H9 (cell line): ENCODE measurements at regions not wholly inside any gene's neighbourhood (a gene's known extent, or its start where the extent isn't known, plus 50 kb on each side); places are given as distances from the start of the nearest gene placed in this dataset.

Experiments
- DNase-seq: peaks from one replicate; pipeline ENCODE4 v3.0.0-alpha.2; 2017
- H2AFZ ChIP-seq: one replicate; pipeline ENCODE4 v1.6.1; 2013; ENCODE audit warnings: mild to moderate bottlenecking, low read length, control low read depth, moderate library complexity
- H2AK5ac ChIP-seq: 2 replicates; pipeline ENCODE4 v1.6.1; 2013; ENCODE audit warnings: low read length, control low read depth, mixed read lengths; ENCODE audit not compliant: insufficient read length
- H2BK120ac ChIP-seq: one replicate; pipeline ENCODE4 v1.6.1; 2013; ENCODE audit warnings: low read depth, mild to moderate bottlenecking, low read length, control low read depth, inconsistent platforms; ENCODE audit not compliant: poor library complexity, severe bottlenecking
- H2BK12ac ChIP-seq: 2 replicates; pipeline ENCODE4 v1.6.1; 2013; ENCODE audit warnings: low read length, control low read depth, mixed read lengths, low read depth; ENCODE audit not compliant: insufficient read length
- H2BK15ac ChIP-seq: 2 replicates; pipeline ENCODE4 v1.6.1; 2013; ENCODE audit warnings: low read depth, low read length, control low read depth
- H2BK20ac ChIP-seq: one replicate; pipeline ENCODE4 v1.6.1; 2013; ENCODE audit warnings: low read depth, mild to moderate bottlenecking, low read length, control low read depth, inconsistent platforms; ENCODE audit not compliant: poor library complexity, severe bottlenecking
- H2BK5ac ChIP-seq: 2 replicates; pipeline ENCODE4 v1.6.1; 2013; ENCODE audit warnings: low read length, control low read depth, mixed read lengths; ENCODE audit not compliant: insufficient read length
- H3K14ac ChIP-seq: 2 replicates; pipeline ENCODE4 v1.6.1; 2013; ENCODE audit warnings: low read length, control low read depth; ENCODE audit not compliant: insufficient read depth
- H3K18ac ChIP-seq: 2 replicates; pipeline ENCODE4 v1.6.1; 2013; ENCODE audit warnings: low read depth, mild to moderate bottlenecking, mixed read lengths, low read length, control low read depth; ENCODE audit not compliant: insufficient read length
- H3K23ac ChIP-seq: 2 replicates; pipeline ENCODE4 v1.6.1; 2013; ENCODE audit warnings: low read length, control low read depth, mixed read lengths, low read depth; ENCODE audit not compliant: insufficient read length
- H3K23me2 ChIP-seq: 2 replicates; pipeline ENCODE4 v1.6.1; 2013; ENCODE audit warnings: low read depth, mild to moderate bottlenecking, mixed read lengths, low read length, control low read depth; ENCODE audit not compliant: insufficient read length, poor library complexity, severe bottlenecking
- H3K27ac ChIP-seq: 2 replicates; pipeline ENCODE4 v1.5.1; 2013; ENCODE audit warnings: low read length, control low read depth, mixed read lengths, low read depth; ENCODE audit not compliant: insufficient read length
- H3K27me3 ChIP-seq: 2 replicates; pipeline ENCODE4 v1.6.1; 2013; ENCODE audit warnings: low read length, control low read depth, inconsistent platforms; ENCODE audit not compliant: insufficient read depth
- H3K4ac ChIP-seq: 2 replicates; pipeline ENCODE4 v1.6.1; 2013; ENCODE audit warnings: low read depth, mild to moderate bottlenecking, control low read depth, inconsistent platforms, low read length, moderate library complexity
- H3K4me1 ChIP-seq: 2 replicates; pipeline ENCODE4 v1.6.1; 2013; ENCODE audit warnings: low read length, control low read depth, inconsistent platforms; ENCODE audit not compliant: insufficient read depth
- H3K4me2 ChIP-seq: 2 replicates; pipeline ENCODE4 v1.6.1; 2013; ENCODE audit warnings: low read length, control low read depth, mixed read lengths; ENCODE audit not compliant: insufficient read length, insufficient read depth
- H3K56ac ChIP-seq: 2 replicates; pipeline ENCODE4 v1.6.1; 2013; ENCODE audit warnings: low read depth, mild to moderate bottlenecking, mixed read lengths, low read length, control low read depth; ENCODE audit not compliant: insufficient read length
- H3K79me1 ChIP-seq: 2 replicates; pipeline ENCODE4 v1.6.1; 2013; ENCODE audit warnings: low read depth, mild to moderate bottlenecking, moderate library complexity, low read length, control low read depth, inconsistent platforms; ENCODE audit not compliant: insufficient read depth, poor library complexity, severe bottlenecking
- H3K79me2 ChIP-seq: 2 replicates; pipeline ENCODE4 v1.6.1; 2013; ENCODE audit warnings: low read length, control low read depth, inconsistent platforms; ENCODE audit not compliant: insufficient read depth
- H3K9ac ChIP-seq: 2 replicates; pipeline ENCODE4 v1.6.1; 2013; ENCODE audit warnings: low read length, control low read depth, mixed read lengths; ENCODE audit not compliant: insufficient read length; ENCODE audit errors: extremely low read depth
- H3K9me3 ChIP-seq: one replicate; pipeline ENCODE4 v1.6.1; 2013; ENCODE audit warnings: low read depth, low read length, inconsistent platforms; ENCODE audit not compliant: control insufficient read depth
- H3T11ph ChIP-seq: one replicate; pipeline ENCODE4 v1.6.1; 2013; ENCODE audit warnings: mild to moderate bottlenecking, low read length, control low read depth, inconsistent platforms
- H4K20me1 ChIP-seq: one replicate; pipeline ENCODE4 v1.6.1; 2013; ENCODE audit not compliant: control insufficient read depth, insufficient read length, insufficient read depth
- H4K5ac ChIP-seq: 2 replicates; pipeline ENCODE4 v1.6.1; 2013; ENCODE audit warnings: low read depth, mild to moderate bottlenecking, mixed read lengths, low read length, control low read depth; ENCODE audit not compliant: insufficient read length
- H4K8ac ChIP-seq: replicated peaks from 2 replicates; pipeline ENCODE4 v1.6.1; 2013; ENCODE audit warnings: low read length, control low read depth, mixed read lengths, low read depth; ENCODE audit not compliant: insufficient read length
- H4K91ac ChIP-seq: 2 replicates; pipeline ENCODE4 v1.6.1; 2013; ENCODE audit warnings: low read depth, mild to moderate bottlenecking, moderate library complexity, mixed read lengths, low read length, control low read depth; ENCODE audit not compliant: insufficient read length
- H3K27ac Mint-ChIP-seq, 3 experiments: 2 replicates in 2 of 3; 3 replicates in 1 of 3; pipeline ENCODE4 v1.8.0; 2020 to 2021; ENCODE audit warnings: mixed read lengths in 3 of 3, mild to moderate bottlenecking in 1 of 3, moderate library complexity in 1 of 3
- H3K27me3 Mint-ChIP-seq: 2 replicates; pipeline ENCODE4 v1.8.0; 2021; ENCODE audit warnings: low read depth, mild to moderate bottlenecking, moderate library complexity, mixed read lengths
- H3K36me3 Mint-ChIP-seq, 3 experiments: 2 replicates in 2 of 3; 3 replicates in 1 of 3; pipeline ENCODE4 v1.8.0; 2020 to 2021; ENCODE audit warnings: low read depth in 3 of 3, mixed read lengths in 3 of 3; ENCODE audit not compliant: insufficient read depth in 1 of 3
- H3K4me1 Mint-ChIP-seq, 2 experiments: 2 replicates each; pipeline ENCODE4 v1.8.0; 2020; ENCODE audit warnings: mixed read lengths in 2 of 2
- H3K4me3 Mint-ChIP-seq, 2 experiments: 2 replicates in 1 of 2; 3 replicates in 1 of 2; pipeline ENCODE4 v1.8.0; 2020 to 2021; ENCODE audit warnings: mild to moderate bottlenecking in 2 of 2, mixed read lengths in 2 of 2, moderate library complexity in 1 of 2
- H3K9me3 Mint-ChIP-seq, 2 experiments: 2 replicates in 1 of 2; 3 replicates in 1 of 2; pipeline ENCODE4 v1.8.0; 2020; ENCODE audit warnings: mild to moderate bottlenecking in 2 of 2, mixed read lengths in 2 of 2, moderate library complexity in 1 of 2
- WGBS: extraction: QIAGEN DNeasy Blood & Tissue Kit; methylation state at CpG from one replicate; pipeline ENCODE4 v1.1.7; 2013; ENCODE audit warnings: missing lambda C conversion rate, low lambda C conversion rate, mixed read lengths; ENCODE audit not compliant: insufficient read length; ENCODE audit errors: extremely low coverage; 5-methylcytosine and 5-hydroxymethylcytosine counted together
- TF ChIP-seq, protein P1 (sequence below): fragments of 200-600 bp; sonication (generic); conservative IDR thresholded peaks from 3 replicates; pipeline ENCODE4 v1.8.0; 2021; ENCODE audit warnings: antibody characterized with exemption, mild to moderate bottlenecking

DNA sequence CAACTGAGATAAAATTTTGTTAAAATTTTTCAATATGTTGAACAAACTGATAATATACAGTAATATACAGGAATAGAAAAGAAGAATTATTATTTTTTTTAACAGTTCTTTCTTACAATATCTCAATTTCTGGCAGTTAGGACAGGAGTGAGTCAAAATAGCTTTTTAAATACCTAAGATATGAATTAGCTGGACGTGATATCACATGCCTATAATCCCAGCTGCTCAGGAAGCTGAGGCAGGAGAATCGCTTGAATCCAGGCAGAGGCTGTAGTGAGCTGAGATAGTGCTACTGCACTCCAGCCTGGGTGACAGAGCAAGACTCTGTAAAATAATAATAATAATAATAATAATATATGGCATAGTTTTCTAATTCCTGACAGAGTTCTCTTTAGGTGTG is 1039.3 kb downstream of the STPG2 start:
- no peak overlapping the region for H2BK15ac ChIP-seq
- WGBS = no CpG with 5 or more reads among the region's 2 CpGs
- no peaks in the 10 kb centered on the region for H3K79me2 ChIP-seq
- H3K23me2 ChIP-seq = no peaks in the 10 kb centered on the region
- no peak overlapping the region for H2AFZ ChIP-seq
- no peaks in the 10 kb centered on the region for H3K27me3 ChIP-seq
- H3K79me1 ChIP-seq = no peaks in the 10 kb centered on the region
- no peak overlapping the region for H3K23ac ChIP-seq
- H3K27ac ChIP-seq = no peak overlapping the region
- H2BK5ac ChIP-seq = no peak overlapping the region
- no peak overlapping the region for H3K4me2 ChIP-seq
- no peak overlapping the region for H2BK12ac ChIP-seq
- DNase-seq = no peak
- Mint-ChIP-seq H3K27ac (no peak overlapping the region), H3K27me3 (no peaks in the 10 kb centered on the region), H3K4me1 (no peaks in the 10 kb centered on the region), H3K36me3 (peaks cover 0 to 7% (median 0%) of the 10 kb centered on the region in 3 experiments; a peak in 2 of 7 replicates), H3K4me3 (no peak overlapping the region), H3K9me3 (peaks cover 3 to 7% of the 10 kb centered on the region in 2 experiments; a peak in 3 of 5 replicates)
- H4K5ac ChIP-seq = no peak overlapping the region
- H3K14ac ChIP-seq = no peak overlapping the region
- no peak overlapping the region for H4K8ac ChIP-seq
- H3T11ph ChIP-seq = no peak overlapping the region
- H4K91ac ChIP-seq = no peak overlapping the region
- no peak overlapping the region for H2BK20ac ChIP-seq
- no peak overlapping the region for H2AK5ac ChIP-seq
- H3K18ac ChIP-seq = no peak overlapping the region
- no peak overlapping the region for H3K4ac ChIP-seq
- H3K56ac ChIP-seq = no peak overlapping the region
- no peak overlapping the region for H2BK120ac ChIP-seq
- TF ChIP-seq, protein P1, sequence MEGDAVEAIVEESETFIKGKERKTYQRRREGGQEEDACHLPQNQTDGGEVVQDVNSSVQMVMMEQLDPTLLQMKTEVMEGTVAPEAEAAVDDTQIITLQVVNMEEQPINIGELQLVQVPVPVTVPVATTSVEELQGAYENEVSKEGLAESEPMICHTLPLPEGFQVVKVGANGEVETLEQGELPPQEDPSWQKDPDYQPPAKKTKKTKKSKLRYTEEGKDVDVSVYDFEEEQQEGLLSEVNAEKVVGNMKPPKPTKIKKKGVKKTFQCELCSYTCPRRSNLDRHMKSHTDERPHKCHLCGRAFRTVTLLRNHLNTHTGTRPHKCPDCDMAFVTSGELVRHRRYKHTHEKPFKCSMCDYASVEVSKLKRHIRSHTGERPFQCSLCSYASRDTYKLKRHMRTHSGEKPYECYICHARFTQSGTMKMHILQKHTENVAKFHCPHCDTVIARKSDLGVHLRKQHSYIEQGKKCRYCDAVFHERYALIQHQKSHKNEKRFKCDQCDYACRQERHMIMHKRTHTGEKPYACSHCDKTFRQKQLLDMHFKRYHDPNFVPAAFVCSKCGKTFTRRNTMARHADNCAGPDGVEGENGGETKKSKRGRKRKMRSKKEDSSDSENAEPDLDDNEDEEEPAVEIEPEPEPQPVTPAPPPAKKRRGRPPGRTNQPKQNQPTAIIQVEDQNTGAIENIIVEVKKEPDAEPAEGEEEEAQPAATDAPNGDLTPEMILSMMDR = no peak
- no peaks in the 10 kb centered on the region for H4K20me1 ChIP-seq
- no peaks in the 10 kb centered on the region for H3K4me1 ChIP-seq
- no peaks in the 10 kb centered on the region for H3K9me3 ChIP-seq
- H3K9ac ChIP-seq = no peak overlapping the region
